Activated CD8-positive, alpha-beta memory T cell treated with anti-CD3 and anti-CD28 coated beads, Interleukin-2, amount 50 U/mL, for 24 hours (primary cell): ENCODE measurements at regions not wholly inside any gene's neighbourhood (a gene's known extent, or its start where the extent isn't known, plus 50 kb on each side); places are given as distances from the start of the nearest gene placed in this dataset.

Source experiments
- DNase-seq: peaks from one replicate; pipeline ENCODE4 v3.0.0-alpha.2; 2020; ENCODE audit errors: extremely low read depth

DNA sequence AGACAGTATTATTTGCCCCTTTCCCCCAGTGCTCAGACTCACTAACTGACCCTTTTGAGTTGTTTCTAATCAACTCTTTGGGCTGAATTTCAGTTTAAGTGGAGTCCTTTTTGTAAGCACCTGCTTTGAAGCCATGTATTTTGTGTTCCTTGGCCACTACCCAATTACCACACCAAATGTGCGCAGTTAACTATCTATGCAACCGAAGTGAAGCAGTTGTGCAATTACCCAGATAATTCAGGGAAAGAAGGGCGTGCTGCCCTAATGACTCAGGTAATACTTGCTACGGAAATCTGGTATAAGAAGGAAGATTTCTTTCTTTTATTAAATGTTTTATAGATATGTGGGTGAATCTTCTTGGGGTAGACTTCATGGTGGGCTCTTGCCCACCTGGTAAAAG lies 371.9 kb upstream of the TBL1XR1 start:
- DNase-seq = no peak

DNA sequence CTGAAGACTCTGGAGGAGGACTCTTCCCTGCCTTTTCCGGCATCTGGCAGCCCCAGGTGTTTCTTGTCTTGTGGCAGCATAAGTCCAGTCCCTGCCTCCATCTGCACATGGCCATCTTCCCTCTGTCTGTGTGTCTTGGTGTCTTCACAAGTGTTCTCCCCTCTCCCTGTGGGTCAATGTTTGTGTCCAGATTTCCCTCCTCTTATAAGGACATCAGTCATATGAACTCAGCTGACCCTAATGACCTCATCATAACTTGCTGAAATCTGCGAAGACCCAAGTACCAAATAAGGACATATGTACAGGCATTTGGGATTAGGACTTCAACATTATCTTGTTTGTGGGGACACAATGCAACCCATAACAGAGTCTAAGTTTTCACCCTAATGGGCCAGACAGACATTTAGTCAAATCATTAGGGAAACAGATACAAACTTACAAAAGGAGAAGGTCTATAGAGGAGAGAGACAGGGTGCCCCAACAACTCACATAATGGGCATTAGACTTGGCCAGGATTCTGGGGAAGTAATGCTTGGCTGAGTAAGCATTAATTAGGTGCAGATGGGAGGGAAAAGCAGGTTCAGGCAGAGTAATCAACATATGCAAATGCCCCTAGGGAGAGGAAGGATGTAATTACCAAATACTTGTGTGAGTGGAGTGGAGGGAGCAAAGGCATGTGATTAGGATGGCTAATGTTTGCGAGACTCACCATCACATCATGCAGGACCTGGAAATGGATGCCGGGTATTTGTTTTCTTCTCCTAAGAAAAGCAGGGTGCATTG lies 372.8 kb upstream of the TBL1XR1 start:
- DNase-seq = no peak

DNA sequence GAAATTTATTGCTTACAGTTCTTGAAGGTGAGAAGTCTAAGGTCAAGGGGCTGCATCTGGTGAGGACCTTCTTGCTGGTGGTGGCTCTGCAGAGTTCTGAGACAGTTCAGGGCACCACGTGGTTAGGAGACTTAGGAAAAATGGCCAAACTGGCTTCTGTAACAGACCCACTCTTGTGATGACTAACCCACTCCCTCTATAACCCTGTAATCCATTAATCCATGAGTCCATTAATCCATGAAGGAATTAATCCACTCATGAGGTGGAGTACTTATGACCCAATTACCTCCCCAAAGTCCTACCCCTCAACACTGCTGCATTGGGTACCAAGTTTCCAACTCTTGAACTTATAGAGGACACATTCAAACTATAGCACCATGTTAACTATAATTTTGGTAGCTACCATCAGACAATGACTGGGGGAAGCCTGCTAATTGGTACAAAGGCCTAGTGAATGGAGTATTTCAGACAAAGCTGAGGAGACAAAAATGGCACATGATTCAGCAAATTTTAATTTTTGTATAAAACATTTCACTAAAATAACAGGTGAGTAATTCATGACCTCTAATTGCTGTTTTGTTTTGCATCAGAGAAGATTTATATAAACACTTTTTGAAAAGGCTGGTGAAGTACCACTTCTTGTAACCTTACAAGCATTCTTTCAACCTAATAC lies 374.1 kb upstream of the TBL1XR1 start:
- no peak for DNase-seq

DNA sequence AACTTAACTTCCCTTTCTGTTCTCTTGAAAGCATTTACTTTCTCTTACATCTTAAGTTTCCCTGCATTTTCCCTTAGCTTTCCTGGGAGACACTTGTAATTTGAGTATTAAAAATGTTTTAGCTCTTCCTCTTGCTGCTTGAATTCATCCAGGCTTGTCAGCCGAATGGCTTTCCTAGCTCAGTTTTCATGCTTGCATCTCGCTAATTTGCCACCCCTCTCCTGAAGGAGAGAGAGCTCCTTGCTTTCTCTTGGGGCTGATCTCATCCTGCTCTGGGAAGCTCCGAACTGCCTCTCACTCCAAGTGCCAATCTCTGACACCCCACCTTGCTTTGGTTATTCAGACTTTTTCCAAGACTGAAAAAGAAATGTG lies 374.6 kb upstream of the TBL1XR1 start:
- no peak for DNase-seq

DNA sequence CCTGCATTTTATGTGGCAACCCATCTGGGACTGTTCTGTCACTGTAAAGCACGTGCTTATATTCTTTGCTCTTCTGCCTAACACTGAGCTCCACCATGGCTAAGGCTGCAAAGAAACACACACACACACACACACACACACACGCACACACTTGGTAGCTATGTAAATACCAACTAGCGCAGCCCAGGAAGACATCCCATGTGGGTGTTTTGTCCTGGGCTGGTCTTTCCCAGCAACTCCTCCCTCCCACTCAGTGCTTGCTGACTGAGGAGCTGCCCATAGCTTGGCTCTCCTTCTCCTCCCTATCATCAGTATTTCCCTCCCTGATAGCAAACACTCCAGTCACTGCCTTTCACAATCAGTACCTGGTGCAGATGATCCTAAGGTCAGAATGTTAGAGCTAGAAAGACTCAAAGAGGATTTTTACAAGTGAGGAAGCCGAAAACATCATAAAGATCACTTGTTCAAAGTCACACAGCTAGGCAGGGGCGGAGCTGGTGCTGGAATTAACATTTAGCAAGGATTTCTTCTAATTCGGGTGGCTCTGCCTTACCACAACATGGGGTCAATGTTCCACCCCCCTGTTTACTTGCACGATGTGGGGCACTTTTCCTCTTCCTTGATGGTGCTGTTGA lies 377.1 kb upstream of the TBL1XR1 start:
- no peak for DNase-seq

DNA sequence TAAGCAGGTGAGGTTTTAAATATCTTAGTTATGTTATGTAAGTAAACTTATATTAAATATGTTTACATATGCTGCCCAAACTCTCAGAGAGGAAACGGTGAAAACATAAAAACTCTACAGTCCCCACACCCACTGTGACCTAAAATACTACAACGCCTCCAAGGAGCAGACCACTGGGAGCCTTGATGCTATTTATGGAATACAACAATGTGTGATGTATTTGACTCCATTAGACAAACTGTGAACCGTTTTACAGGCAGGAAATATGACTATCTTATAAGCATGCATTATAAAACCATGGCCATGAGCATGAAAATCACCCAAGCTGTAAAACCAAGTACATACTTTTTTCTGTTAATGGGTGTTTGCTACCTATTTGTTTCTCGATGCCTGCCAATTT lies 379.5 kb upstream of the TBL1XR1 start:
- no peak for DNase-seq

DNA sequence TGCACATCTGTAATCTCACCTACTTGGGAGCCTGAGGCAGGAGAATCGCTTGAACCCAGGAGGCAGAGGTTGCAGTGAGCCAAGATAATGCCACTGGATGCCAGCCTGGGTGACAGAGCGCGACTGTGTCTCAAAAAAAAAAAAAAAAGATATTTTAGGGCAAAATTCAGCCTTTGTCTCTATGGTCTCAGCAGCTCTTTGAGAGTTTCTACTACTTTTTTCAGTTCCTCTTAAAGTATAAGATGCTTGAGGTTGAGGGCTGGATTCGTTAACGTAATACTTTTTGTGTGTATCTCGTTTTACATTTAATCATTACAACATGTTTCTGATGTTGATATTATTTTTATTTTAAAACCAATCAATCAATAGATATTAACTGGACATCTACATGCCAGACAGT lies 381.2 kb upstream of the TBL1XR1 start:
- DNase-seq = no peak

DNA sequence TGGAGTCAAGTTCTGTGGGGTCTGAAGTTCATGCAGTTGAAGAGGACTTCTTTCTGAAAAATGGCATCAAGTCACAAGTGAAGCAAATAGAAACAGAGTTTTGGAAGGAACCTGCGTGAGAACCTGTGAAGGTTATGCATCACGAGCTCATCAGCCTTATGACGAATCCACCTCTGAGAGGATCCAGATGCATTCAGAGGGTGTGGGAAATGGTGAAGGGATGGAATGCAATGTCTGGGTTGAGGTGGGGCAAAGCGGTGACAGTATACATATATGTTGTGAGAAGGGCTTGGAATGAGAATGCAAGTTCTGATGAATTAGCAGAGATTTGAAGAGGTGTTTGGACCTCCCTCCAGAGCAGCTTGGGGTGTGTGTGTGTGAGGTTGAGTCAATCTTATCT lies 382.1 kb upstream of the TBL1XR1 start:
- no peak for DNase-seq

DNA sequence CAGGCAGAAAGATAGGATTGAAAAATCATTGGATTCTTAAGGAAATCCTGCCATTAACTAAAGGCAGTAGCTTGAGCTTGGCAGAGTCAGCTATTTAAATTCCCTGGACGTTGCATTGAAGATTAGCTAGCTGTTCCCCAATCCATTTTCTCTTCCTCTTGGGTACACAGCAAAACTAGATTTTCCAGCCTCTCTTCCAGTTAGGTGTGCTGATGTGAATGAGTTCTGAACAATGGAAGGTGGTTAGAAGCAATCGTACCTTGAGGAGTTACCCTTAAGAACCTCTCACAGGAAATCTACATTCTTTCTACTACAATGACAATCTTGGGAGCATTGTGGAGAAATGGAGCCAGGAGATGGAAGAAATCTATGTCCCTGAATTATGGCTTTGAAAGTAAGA lies 383.2 kb upstream of the TBL1XR1 start:
- DNase-seq = no peak

DNA sequence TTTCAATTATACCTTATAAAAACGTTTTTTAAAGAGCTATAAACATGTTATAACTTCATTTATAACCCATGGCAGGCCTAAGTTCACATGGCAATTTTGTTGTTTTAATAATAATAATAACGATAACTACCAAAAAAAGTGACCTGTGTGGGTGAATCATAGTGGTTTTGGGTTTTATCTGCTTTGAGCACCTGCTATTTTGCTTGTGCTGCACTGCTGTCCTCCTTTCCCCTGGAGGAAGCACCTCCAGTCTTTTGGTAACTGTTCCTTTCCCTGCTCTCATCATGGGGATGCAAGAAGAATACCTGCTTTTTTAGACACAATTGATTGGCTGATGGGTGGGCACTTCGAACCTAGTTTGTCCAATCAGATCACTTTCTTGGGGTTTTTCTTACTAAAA lies 388.0 kb upstream of the TBL1XR1 start:
- no peak for DNase-seq

DNA sequence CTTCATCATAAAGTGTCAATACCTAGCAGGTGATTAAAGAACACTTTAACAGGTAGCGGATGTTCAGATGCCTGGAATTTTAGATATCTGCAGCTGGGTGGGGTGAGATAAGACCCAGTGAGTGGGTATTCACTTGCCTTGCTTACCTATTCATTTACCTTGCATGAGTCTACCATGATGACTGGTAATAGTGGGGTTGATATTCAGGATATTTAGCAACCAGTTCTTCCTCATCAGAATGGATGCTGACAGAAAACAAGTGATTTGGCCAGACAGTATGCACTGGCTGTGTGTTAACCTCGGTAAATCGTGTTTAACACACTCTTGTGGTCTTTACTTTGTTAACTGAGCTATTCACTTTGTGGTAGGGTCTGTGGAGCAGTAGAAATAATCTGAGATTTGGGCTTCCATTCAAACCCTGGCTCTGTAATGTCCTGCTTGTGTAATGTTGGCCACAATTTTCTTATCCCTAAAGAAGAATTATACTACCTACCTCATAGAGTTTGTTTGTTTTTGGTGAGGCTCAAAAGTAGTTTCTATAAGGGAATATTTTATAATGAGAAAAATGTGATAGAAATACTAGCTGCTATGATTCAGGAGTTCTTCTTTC lies 391.9 kb upstream of the TBL1XR1 start:
- no peak for DNase-seq

DNA sequence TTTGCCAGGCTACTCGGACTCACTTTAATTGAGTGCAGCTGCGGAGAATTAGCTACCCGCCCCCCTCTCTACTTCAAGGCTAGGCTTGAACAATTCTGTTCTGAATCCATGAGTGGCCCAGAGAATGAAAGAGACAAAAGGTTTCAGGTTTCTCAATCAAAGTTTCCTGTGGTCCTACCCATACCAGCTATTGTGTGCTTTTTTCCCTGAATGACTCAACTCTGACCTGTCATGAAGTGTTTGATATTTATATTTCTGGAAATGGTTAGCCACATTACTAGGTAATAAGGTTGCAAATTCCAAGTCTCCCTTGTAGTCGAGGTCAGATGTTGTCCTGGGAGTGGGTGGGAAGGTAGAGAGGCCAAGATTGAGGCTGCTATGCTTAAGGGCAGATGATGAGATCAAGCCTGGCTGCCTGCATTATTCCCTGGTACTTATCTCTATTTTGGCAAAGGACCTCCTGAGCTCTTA lies 392.7 kb upstream of the TBL1XR1 start:
- DNase-seq = no peak

DNA sequence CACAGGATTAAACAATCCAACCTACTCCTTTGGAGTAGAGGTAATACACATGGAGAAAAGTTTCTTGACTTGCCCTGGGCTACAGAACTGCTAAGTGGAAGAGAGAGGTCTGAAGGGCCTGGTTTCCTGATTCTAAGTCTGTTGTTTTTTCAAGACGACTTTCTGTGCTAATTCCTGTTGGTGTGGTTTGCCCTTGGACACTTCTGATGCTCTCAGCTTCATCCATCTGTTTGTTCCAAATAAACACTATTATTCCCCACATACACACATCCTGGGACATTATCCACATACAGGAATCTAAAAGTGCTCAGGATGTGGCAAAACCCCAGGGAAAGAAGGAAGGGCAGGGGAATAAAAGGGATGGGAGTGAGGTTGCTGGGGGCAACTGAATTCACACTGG lies 393.5 kb upstream of the TBL1XR1 start:
- DNase-seq = no peak

DNA sequence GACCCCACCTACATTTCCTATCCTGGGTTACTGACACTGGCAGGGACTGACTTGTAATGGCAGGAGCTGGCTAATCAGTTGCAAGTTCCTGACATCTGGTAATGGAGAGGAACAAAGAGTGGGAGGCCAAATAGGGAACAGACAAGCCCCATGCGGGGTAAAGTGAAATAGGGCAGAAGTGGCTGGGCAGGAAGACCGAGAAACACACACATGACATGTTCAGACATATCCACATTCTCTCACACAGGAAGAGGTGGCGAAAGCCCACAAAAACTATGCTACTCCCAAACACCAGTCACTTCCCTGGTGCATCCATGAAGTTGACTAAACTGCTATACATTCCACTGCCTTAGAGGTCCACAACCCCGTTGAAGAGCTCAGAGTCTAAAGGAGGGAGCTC lies 394.1 kb upstream of the TBL1XR1 start:
- DNase-seq = no peak

DNA sequence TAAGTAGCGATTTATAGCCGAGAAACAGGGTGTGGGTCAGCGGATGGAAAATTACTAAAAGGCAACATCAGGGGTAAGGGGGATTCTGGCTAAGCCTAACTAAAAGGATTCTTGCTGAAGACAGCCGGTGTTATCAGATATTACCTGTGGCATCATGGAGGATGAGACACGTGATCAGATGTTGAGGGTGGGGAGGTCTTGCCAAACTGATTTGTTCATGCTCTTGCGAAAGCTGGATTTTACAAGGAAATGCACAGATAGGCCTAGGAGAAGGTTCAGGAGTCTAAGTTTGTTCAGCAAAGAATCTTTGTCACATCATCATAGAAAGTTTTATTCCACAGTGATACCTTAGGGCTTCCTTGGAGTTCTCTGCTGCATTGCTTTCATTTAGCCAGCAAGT lies 396.8 kb upstream of the TBL1XR1 start:
- no peak for DNase-seq

DNA sequence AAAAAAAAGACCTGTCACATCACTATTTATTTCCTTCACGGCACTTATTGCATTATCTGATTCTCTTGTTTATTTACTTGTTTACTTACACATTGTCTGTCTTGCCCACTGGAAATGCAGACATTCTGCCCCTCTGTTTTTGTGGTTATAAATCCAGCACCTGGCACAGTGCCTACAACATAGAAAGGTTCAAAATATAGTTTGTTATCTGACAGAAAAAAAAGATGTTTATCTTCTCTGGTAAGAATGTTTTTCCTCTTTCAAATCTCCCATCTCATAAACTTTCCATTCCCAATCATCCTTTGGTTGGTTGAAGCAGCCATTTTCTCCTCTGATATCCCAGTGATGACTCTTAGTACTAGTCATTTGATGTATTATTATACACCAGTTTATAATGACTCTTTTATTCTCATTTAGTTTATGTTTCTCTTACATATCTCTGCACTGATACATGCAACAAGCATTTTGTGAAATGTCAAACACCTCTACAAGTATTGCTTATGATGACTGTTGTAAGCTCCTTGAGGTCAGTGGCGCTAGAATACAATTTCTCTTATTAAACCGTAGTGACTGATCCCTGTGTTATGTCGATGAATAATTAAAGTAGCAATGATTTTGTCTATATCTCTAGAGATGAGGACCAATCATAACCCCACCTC lies 398.4 kb upstream of the TBL1XR1 start:
- DNase-seq = no peak

DNA sequence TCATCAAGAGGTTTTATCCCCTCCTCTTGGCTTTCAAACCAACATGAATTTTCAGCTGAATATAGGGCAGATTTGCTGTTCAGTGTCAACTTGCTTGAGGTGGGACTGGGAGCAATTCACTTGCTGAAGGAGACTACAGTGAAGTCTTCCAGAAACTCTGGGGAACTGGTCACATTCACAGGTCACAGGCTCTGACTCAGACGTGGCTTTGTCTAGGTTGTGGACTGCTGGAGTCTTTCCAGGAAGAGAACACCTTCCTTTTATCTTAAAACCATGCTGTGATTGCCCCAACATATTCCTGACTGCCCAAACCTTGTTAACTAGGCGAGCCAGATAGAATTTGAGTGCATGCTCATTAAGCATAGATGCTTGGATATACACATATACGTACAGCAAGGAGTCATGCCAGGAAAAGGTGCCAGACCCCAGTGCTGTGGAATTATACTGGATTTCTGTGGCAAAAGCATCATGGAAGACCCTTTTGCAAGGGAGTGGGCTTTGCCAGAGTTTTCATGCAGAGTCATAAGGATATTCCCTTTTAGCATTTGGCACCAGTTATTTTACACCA lies 399.1 kb upstream of the TBL1XR1 start:
- no peak for DNase-seq

DNA sequence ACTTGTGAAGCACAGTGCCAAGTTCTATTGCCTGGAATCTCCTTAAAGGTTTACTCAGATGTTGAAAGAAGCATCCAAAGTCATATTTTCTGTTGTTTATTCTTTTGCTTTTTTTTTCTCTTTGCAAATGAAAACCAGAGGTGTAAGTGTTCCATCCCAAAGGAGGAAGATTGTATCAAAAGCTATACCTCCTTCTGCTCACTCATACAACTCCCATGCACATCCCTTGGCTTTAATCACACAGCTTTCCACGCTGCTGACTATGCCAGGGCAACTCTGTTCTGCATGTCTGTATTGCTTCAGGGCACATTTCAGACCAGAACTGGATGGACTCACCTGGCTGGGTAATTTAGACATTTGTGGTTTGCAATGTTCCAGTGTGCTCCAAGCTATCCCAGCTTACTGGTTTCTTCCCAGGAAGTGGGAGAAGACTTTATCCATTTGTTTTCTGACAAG lies 399.6 kb upstream of the TBL1XR1 start:
- no peak for DNase-seq

DNA sequence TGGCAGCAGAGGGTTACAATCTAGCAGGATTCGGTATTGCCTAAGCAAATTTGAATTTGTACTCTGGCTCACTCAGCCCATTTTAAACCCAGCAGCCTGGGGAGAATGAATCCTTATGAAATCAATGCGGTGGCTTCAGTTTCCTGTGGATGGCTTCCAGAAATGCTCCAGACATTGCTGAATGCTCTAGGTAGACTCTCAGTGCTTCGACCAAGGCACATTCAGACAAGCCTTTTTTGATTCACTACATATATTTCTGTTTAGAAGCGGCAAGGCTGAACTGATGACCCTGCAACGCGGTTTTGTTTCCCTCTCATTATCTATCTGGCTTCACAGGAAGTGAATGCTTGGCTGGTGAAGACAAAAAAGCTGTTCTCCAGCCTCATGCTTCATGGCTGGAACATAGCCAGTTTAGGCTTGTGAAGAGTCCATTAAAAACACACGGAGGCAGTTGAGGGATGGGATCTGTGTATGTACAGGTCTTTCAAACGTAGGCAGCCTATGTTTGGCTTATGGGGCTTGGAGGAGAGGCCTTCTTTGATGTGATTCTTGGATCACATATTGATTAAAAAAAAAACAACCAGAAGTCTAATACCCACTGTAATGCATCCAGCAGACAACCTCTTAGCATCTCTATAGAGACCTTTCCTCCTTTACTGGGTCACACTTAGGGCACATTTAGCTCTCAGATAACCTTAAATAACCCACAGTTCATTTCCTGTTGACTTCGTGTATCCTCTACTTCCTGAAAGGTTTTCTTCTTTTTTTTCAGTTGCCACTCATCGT lies 400.2 kb upstream of the TBL1XR1 start:
- no peak for DNase-seq

DNA sequence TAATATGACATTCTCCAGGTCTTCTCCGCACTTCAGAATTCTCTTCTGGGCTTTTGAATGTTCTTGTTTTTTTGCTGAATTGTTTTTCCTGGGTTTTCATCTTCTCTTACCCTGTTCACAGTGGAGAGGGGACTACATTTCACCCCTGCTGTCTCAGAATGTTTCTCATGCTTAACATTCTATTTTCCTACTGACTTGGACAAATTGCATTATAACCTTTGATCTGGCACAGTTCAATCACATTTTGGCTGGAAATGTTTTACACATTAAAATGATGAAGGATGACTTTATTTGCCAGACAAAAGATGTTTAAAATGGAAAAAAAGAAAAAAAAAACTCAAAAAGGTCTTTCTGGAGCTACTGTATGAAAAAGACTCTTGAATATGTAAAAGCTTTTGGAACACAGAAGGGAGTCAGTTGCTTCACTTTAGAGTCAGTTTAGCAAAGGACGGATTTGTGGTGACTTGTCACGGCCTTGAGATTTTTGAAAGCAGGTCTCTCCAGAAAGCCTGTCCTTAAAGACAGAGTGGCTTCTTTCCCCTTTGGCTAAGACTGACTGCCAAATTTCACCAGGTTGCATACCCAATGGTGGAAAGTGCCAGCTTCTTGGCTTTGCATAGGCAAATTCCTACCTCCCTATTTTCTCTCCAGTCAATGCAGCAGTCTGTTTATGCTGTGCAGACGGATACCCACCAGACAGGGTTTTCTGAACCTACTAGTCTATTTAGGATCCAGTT lies 401.0 kb upstream of the TBL1XR1 start:
- DNase-seq = no peak
